NB4 (cell line): ENCODE measurements at regions not wholly inside any gene's neighbourhood (a gene's known extent, or its start where the extent isn't known, plus 50 kb on each side); places are given as distances from the start of the nearest gene placed in this dataset.

Experiments
- DNase-seq: peaks from one replicate; pipeline ENCODE4 v3.0.0; 2010; ENCODE audit warnings: low read depth
- H3K4me3 ChIP-seq: one replicate; pipeline ENCODE4 v1.5.1; 2011; ENCODE audit warnings: mild to moderate bottlenecking, low read depth, low read length, moderate library complexity
- MYC ChIP-seq: IDR thresholded peaks from 2 replicates; pipeline ENCODE4 v1.6.1; 2011; ENCODE audit warnings: low read depth, low read length
- POLR2A ChIP-seq: IDR thresholded peaks from 2 replicates; pipeline ENCODE4 v1.6.1; 2011; ENCODE audit warnings: mild to moderate bottlenecking; ENCODE audit not compliant: insufficient read length; ENCODE audit errors: extremely low read depth
- TF ChIP-seq, protein P1 (sequence below): IDR thresholded peaks from one replicate; pipeline ENCODE4 v1.5.1; 2012; ENCODE audit warnings: low read depth, low read length
- TF ChIP-seq, protein P2 (sequence below): IDR thresholded peaks from 2 replicates; pipeline ENCODE4 v1.6.1; 2011; ENCODE audit warnings: low read depth, low read length

DNA sequence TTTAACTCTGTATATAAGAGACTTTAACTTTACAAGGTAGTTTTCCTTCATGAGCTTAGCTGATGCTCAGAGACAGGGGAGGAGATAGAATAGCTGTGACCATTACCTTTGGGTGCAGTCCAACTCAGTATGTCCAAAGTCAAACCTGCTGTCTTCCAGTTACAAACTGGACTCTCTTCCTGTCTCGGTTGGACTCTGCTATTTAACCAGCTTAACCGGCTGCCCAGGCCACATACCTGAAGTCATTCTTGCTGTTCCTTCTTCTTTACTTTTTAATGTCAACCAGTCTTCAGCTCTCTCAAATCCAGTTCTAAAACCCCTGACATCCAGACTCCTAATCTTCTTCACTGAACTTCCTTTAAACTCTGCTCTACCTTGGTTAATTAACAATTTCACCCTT lies 138.3 kb upstream of the TSHZ2 start:
- TF ChIP-seq MYC (no peak), POLR2A (no peak)
- TF ChIP-seq, protein P1, sequence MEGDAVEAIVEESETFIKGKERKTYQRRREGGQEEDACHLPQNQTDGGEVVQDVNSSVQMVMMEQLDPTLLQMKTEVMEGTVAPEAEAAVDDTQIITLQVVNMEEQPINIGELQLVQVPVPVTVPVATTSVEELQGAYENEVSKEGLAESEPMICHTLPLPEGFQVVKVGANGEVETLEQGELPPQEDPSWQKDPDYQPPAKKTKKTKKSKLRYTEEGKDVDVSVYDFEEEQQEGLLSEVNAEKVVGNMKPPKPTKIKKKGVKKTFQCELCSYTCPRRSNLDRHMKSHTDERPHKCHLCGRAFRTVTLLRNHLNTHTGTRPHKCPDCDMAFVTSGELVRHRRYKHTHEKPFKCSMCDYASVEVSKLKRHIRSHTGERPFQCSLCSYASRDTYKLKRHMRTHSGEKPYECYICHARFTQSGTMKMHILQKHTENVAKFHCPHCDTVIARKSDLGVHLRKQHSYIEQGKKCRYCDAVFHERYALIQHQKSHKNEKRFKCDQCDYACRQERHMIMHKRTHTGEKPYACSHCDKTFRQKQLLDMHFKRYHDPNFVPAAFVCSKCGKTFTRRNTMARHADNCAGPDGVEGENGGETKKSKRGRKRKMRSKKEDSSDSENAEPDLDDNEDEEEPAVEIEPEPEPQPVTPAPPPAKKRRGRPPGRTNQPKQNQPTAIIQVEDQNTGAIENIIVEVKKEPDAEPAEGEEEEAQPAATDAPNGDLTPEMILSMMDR: no peak
- TF ChIP-seq, protein P2, sequence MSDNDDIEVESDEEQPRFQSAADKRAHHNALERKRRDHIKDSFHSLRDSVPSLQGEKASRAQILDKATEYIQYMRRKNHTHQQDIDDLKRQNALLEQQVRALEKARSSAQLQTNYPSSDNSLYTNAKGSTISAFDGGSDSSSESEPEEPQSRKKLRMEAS: no peak

DNA sequence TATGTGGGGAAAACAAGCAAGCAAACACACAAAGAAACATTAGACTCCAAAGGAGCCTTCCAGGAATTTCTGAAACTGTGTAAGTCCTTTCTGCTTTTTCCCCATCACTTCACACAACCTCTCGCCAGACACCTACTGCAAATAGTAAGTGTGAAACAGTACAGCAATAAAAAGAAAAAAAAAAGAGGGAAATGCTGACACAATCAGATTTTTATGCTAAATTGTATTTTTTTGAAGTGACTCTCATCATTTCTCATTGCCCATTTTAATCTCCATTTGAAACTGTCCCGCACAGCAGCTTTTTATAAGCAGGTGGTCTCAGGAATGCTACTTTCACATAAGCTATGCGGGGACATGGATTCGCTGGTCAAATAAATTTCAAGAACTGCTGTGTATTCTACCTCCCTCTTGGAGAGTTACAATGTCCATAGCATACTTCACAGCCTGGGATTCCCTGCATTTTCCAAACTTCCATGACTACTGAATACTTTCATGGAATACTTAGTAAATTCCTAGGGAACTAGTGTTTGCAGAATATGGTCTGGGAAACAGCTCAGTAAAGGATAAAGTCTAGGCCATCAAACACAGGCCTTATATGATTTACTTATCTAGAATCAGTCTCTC lies 139.9 kb upstream of the TSHZ2 start:
- TF ChIP-seq POLR2A (no peak), MYC (no peak)
- TF ChIP-seq, protein P1: no peak
- TF ChIP-seq, protein P2: no peak
- DNase-seq: no peak
- H3K4me3 ChIP-seq: no peak overlapping the region

More for the DNA sequence above, 138.3 kb upstream of the TSHZ2 start:
- H3K4me3 ChIP-seq: no peak overlapping the region
- DNase-seq: no peak

DNA sequence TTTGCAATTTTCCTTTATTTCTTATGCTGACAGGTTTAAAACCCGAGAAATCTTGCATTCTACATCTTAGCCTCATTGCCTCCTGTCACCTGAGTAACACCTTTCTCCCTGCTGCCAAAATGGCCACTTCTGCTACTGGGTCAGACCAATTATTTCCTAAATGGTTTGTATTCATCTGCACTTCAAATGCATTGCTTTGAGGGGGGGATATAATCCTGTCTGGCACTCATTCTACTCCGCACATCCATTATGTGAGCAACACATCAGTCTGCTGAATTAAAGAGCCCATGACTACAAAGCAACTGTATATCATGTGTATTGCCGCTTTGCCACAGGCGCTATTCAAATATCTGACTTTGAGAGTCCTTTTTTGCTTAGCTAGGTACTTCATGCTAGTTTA lies 141.6 kb upstream of the TSHZ2 start:
- H3K4me3 ChIP-seq: no peak overlapping the region
- TF ChIP-seq, protein P1: no peak
- TF ChIP-seq, protein P2: no peak
- no peak for TF ChIP-seq MYC
- TF ChIP-seq POLR2A: no peak
- DNase-seq: no peak

DNA sequence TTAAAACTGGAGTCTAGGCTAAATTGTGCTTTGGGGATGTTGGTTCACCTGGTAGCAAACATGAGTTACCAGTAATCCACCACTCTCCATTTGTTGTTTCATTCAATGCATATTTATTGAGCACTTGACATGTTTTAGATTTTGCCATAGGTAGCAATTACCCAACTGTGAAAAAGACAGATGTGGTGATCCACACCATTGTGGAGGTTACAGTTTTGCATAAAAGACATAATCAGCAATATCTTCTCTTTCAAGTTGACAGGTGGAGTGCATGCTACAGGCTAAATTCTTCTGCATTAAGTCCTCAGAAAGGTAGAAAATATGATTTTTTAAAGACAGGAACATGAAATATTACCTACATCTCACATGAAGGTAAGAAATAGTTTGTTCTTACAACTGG lies 143.0 kb upstream of the TSHZ2 start:
- TF ChIP-seq, protein P2: no peak
- TF ChIP-seq POLR2A: no peak
- TF ChIP-seq, protein P1: no peak
- no peak for TF ChIP-seq MYC
- no peak for DNase-seq
- no peak overlapping the region for H3K4me3 ChIP-seq

DNA sequence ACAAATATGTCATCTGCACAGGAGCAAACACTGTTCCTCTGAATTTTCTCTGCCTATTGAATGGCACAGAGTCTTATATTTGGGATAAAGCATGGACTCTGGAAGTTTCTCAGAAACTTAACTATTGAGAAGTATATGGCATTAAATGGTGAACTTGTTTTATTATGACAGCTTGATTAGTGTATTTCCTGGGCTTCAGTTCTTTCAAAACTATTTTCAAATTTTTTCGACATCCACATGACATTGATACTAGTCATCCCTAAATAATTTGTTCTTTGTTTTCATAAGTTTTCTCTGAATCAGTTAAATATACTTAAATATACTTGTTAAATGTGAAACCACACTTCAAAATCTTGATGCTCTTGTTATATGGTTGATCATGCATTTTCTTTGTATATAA lies 144.0 kb upstream of the TSHZ2 start:
- DNase-seq: no peak
- no peak overlapping the region for H3K4me3 ChIP-seq
- TF ChIP-seq, protein P1: no peak
- TF ChIP-seq POLR2A: no peak
- TF ChIP-seq MYC: no peak

DNA sequence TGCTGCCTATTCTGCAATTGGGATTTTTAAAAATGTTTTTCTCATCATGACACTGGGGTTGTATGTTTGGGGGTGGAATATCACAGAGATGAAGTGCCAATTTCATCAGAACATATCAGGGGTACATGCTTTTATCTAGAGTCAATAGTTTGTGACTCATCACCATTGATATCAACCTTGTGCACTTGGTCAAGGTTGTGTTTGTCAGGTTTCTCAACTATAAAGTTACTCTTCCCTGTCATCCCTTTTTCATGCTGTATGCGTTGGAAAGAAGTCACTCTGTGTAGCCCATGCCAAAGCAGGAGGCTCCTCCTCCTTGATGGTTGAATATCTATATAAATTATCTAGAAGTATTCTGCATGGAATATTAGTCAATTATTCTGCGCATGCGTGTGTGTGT lies 145.4 kb upstream of the TSHZ2 start:
- TF ChIP-seq, protein P1: no peak
- TF ChIP-seq MYC (no peak), POLR2A (no peak)
- TF ChIP-seq, protein P2: no peak

More for the DNA sequence above, 145.4 kb upstream of the TSHZ2 start:
- DNase-seq: no peak
- no peak overlapping the region for H3K4me3 ChIP-seq
